BLaER1 treated with 17β-estradiol and CSF1 and Interleukin-3, amounts not matched to agents 10 nM and 100 nM (cell line): ENCODE measurements at regions not wholly inside any gene's neighbourhood (a gene's known extent, or its start where the extent isn't known, plus 50 kb on each side); places are given as distances from the start of the nearest gene placed in this dataset.

Experiments used
- H3K27ac ChIP-seq, 11 experiments: shearing (Covaris generic); formaldehyde crosslinking; 2 replicates each; pipeline ENCODE4 v1.8.1; 2022
- H3K27me3 ChIP-seq, 11 experiments: shearing (Covaris generic); formaldehyde crosslinking; 2 replicates each; pipeline ENCODE4 v1.8.1; 2022
- H3K36me3 ChIP-seq, 11 experiments: shearing (Covaris generic); formaldehyde crosslinking; 2 replicates each; pipeline ENCODE4 v1.8.1; 2022
- H3K4me1 ChIP-seq, 10 experiments: shearing (Covaris generic); formaldehyde crosslinking; 2 replicates each; pipeline ENCODE4 v1.8.1; 2022
- H3K4me2 ChIP-seq, 11 experiments: shearing (Covaris generic); formaldehyde crosslinking; 2 replicates each; pipeline ENCODE4 v1.8.1; 2022
- H3K4me3 ChIP-seq, 10 experiments: shearing (Covaris generic); formaldehyde crosslinking; 2 replicates each; pipeline ENCODE4 v1.8.1; 2022
- H3K9ac ChIP-seq, 11 experiments: shearing (Covaris generic); formaldehyde crosslinking; 2 replicates each; pipeline ENCODE4 v1.8.1; 2022
- H3K9me3 ChIP-seq, 11 experiments: shearing (Covaris generic); formaldehyde crosslinking; replicated peaks in 1 of 11; 2 replicates each; pipeline ENCODE4 v1.8.1; 2022
- H4K20me1 ChIP-seq, 11 experiments: shearing (Covaris generic); formaldehyde crosslinking; 2 replicates each; pipeline ENCODE4 v1.8.1; 2022
- Cebpa-rat ChIP-seq, 11 experiments: shearing (Covaris generic); IDR thresholded peaks; 2 replicates each; pipeline ENCODE4 v1.8.1; 2022

DNA sequence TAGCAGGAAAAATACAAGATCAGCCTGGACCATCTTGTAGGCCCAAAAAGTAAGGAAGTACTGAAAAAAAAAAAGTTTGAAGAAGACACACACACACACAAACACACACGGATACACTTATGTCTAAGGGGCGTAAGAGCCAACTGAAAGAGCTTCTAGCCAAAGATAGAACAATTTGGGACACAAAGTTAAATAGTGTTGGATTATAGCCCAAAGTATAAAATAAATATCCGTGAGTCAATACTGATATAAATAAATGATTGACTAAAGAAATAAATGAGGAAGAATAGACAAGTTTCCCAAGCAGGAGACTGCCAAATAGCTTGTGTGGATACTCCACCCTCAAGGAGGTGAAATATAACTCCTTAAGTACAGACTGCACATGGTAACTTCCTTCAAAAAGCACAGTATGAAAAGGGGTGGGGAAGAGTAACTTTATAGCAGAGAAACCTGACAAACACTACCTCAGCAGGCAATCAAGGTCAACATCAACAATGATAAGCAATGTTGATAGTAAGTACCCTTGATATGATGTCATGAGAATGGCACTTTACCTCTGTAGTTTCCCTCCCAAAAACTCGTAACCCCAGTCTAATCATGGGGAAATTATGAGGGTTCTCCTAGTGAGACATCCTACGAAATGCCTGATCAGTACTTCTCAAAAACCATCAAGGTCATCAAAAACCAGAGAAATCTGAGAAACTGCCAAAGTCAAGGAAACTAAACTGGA, 187.3 kb upstream of the ATP11B start:
- Histone ChIP-seq H3K4me1 (peaks cover 0 to 12% (median 5%) of the 10 kb centered on the region in 10 experiments; a peak in 5 of 20 replicates), H4K20me1 (no peaks in the 10 kb centered on the region), H3K9me3 (no peaks in the 10 kb centered on the region), H3K9ac (no peak overlapping the region), H3K4me2 (no peak overlapping the region), H3K4me3 (no peak overlapping the region), H3K36me3 (no peaks in the 10 kb centered on the region), H3K27ac (no peak overlapping the region), H3K27me3 (no peaks in the 10 kb centered on the region)
- TF ChIP-seq Cebpa-rat (IDR thresholded peaks at IDR 0.05): no peak

DNA sequence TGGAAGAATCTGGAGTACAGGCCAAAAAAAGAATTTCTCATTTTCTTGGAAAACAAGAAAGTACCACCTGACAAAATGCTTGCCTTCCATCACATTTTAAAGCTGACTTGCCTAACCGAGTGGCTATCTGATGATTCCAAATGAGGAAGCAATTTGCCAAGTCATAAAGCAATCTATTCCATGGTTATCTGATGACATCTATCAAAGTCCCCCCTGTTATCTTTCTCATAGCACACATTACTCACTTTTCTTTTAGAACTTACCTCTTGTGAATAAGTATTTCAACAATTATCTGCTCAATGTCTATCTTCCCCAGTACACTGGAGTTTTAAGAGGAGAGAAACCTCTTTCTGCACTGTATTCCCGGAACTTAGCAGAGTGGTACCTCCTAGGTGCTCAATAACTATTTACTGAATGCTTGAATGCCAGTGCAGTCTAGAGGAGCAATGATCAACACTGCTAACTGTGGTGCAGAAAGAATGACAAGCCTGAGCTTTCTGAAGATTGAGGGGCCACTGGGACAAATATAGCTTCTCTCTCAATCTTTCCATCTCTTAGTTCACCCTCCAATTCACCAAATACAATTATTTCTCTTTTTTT, 186.3 kb upstream of the ATP11B start:
- H3K4me1 ChIP-seq: peaks cover 0 to 12% (median 5%) of the 10 kb centered on the region in 10 experiments; a peak in 5 of 20 replicates
- no peak overlapping the region for H3K27ac ChIP-seq

DNA sequence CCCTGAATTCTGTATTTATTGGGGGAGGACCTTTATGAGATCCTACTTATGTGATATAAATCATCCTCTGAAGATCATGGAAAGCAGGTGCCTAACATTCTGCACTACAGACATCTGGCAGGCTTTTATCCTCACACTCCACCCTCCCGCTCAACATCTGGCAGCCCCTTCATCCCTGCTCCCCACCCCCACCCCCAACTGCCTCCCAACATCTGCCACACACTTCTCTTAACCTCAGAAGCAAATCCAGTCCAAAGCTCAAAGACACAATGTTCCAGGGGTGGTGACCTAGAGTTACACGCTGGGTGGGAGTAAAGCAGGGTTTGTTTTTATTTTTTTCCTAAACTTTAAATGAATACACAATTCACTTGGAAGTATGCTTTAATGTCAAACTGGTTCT, 184.5 kb upstream of the ATP11B start:
- TF ChIP-seq Cebpa-rat (IDR thresholded peaks at IDR 0.05): no peak
- Histone ChIP-seq H3K9ac (no peak overlapping the region), H3K4me2 (no peak overlapping the region), H3K27ac (no peak overlapping the region), H3K36me3 (no peaks in the 10 kb centered on the region), H3K4me1 (peaks cover 0 to 12% (median 5%) of the 10 kb centered on the region in 10 experiments; a peak in 5 of 20 replicates), H3K9me3 (no peaks in the 10 kb centered on the region), H3K4me3 (no peak overlapping the region), H3K27me3 (no peaks in the 10 kb centered on the region), H4K20me1 (no peaks in the 10 kb centered on the region)

More for the DNA sequence above, 186.3 kb upstream of the ATP11B start:
- no peak for TF ChIP-seq Cebpa-rat (IDR thresholded peaks at IDR 0.05)
- no peak overlapping the region for H3K4me2 ChIP-seq
- H3K4me3 ChIP-seq: no peak overlapping the region
- H3K9ac ChIP-seq: no peak overlapping the region
- H3K36me3 ChIP-seq: no peaks in the 10 kb centered on the region
- no peaks in the 10 kb centered on the region for H4K20me1 ChIP-seq
- no peaks in the 10 kb centered on the region for H3K27me3 ChIP-seq
- H3K9me3 ChIP-seq: no peaks in the 10 kb centered on the region

DNA sequence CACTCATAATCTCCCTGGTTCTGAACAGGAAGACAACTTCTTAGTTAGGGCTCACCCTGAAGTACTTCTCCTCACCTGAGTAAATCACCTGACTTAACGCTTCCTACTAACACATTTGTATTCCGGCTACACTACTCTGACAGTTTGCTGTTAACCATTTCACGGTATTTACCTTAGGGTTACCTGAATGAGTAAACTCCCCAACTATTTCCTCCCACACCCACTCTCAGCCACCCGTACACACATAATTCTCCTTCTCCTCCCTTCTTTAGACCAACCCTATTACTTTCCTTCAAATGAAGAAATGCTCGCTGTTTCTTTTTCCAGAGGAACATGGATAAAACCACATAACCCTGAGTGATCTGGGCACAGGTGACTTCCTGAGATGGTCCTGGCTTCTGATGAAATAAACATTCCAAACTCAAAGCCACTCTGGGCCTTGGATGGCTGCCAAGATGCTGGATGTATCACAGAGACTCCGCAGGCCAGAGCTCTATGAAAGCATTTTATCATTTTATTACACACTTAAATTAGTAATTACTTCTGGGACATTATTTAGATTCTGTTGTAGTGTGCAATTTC, 183.6 kb upstream of the ATP11B start:
- H3K27me3 ChIP-seq: no peaks in the 10 kb centered on the region
- no peak overlapping the region for H3K4me2 ChIP-seq
- no peak overlapping the region for H3K27ac ChIP-seq
- H3K36me3 ChIP-seq: no peaks in the 10 kb centered on the region
- H3K9ac ChIP-seq: no peak overlapping the region
- no peak overlapping the region for H3K4me3 ChIP-seq
- H3K4me1 ChIP-seq: peaks cover 0 to 12% (median 5%) of the 10 kb centered on the region in 10 experiments; a peak in 5 of 20 replicates
- no peaks in the 10 kb centered on the region for H4K20me1 ChIP-seq
- no peak for TF ChIP-seq Cebpa-rat (IDR thresholded peaks at IDR 0.05)
- no peaks in the 10 kb centered on the region for H3K9me3 ChIP-seq

DNA sequence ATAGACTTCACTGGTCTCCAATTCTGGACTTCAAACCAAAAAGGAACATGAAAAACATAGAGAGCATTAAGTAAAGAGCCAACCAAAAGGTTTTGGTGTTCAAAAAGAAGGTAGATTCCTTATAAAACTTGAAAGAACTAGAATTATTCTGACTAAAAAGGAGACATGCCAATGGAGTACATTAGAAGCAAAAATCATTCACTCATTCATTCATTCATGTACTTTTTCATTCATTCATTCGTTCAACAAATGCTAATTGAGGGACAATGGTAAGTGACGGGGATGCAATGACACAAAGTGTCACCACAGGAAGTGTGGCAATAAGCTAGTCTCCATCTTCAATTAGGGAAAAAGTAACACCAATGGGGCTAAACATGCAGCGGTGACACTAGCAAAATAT, 181.0 kb upstream of the ATP11B start:
- Histone ChIP-seq H3K4me2 (no peak overlapping the region), H3K27ac (no peak overlapping the region), H4K20me1 (no peaks in the 10 kb centered on the region; a peak in 1 of 22 replicates), H3K27me3 (no peaks in the 10 kb centered on the region), H3K4me1 (peaks cover 0 to 12% (median 5%) of the 10 kb centered on the region in 10 experiments; a peak in 5 of 20 replicates), H3K4me3 (no peak overlapping the region), H3K9me3 (no peaks in the 10 kb centered on the region), H3K36me3 (no peaks in the 10 kb centered on the region), H3K9ac (no peak overlapping the region)
- TF ChIP-seq Cebpa-rat (IDR thresholded peaks at IDR 0.05): no peak

DNA sequence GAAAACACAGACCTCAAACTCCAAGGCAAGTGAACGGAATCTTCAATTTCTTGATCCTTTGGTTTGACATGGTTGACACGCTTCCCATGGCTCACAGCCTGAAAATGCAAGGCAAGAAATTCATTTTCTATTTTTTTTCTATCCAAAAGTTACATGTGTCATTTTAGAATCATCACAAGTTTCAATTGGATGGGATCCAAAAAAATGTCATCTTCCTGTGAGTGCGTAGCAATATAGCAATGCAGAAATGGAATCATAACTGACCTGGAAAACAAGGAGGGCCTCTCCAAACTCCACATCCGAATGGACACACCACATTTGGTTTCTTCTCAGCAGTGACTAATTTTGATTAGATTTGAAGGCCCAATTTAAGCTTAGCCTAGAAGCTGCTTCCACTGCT, 175.8 kb upstream of the ATP11B start:
- H3K36me3 ChIP-seq: no peaks in the 10 kb centered on the region
- no peaks in the 10 kb centered on the region for H3K9me3 ChIP-seq
- no peaks in the 10 kb centered on the region; a peak in 1 of 22 replicates for H4K20me1 ChIP-seq
- no peak overlapping the region for H3K4me3 ChIP-seq
- no peak for TF ChIP-seq Cebpa-rat (IDR thresholded peaks at IDR 0.05)
- peaks cover 0 to 11% (median 6%) of the 10 kb centered on the region in 10 experiments; a peak in 10 of 20 replicates for H3K4me1 ChIP-seq
- no peaks in the 10 kb centered on the region for H3K27me3 ChIP-seq
- no peak overlapping the region for H3K27ac ChIP-seq
- no peak overlapping the region for H3K9ac ChIP-seq
- no peak overlapping the region for H3K4me2 ChIP-seq

DNA sequence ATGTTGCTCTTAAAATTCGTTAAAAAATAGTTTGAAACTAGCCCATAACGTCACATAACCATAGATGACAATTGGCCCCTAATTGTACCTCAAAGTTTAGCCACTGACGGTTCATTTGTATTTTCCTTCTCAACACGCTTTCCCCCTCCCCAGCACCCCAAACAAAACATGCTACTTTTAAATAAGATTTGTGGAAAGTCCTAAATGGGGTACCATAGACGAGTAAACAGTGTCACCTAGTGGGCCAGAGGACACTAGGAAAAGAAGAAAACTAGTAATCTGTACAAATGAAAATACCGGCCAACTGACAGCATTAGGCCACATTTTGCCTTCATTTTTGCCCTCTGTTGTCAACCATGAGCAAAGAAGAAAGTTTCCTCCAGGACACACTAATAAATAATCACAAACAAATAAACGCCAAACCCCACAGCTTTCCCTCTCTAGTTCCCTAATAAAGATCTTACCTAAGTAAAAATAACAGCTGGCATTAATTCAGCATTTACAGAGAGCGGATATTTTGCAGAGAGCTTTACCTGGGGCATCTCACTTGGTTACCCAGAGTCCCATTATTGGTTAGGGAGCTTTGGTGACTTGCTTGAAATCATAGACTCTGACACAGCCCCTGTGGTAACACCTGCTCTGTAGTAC, 175.1 kb upstream of the ATP11B start:
- no peaks in the 10 kb centered on the region for H3K36me3 ChIP-seq

DNA sequence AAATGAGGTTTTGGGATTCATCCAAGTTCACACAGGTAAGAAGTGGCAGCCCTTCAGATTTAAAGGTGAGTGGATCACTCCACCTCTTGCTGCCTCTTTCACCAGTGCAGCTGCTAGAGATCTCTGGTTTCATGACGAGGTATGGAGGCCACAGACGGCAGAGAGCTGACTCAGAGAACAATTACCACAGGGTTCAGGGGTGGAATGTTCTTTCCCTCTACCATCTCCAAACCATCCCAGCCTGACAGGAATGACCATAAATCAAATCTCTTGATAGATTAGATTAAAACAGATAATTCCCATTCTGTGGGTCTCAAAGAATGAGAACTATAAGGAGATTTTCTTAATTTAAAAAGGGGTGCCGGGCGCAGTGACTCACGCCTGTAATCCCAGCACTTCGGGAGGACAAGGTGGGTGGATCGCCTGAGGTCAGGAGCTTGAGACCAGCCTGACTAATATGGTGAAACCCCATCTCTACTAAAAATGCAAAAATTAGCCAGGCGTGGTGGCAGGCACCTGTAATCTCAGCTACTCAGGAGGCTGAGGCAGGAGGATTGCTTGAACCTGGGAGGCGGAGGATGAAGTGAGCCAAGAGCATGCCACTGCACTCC, 174.2 kb upstream of the ATP11B start:
- no peaks in the 10 kb centered on the region for H3K36me3 ChIP-seq
- no peak for TF ChIP-seq Cebpa-rat (IDR thresholded peaks at IDR 0.05)
- no peaks in the 10 kb centered on the region for H3K9me3 ChIP-seq
- no peak overlapping the region for H3K9ac ChIP-seq
- no peaks in the 10 kb centered on the region; a peak in 1 of 22 replicates for H4K20me1 ChIP-seq
- no peak overlapping the region for H3K4me3 ChIP-seq
- peaks cover 0 to 11% (median 6%) of the 10 kb centered on the region in 10 experiments; a peak in 10 of 20 replicates for H3K4me1 ChIP-seq
- H3K27ac ChIP-seq: no peak overlapping the region
- no peak overlapping the region for H3K4me2 ChIP-seq
- H3K27me3 ChIP-seq: no peaks in the 10 kb centered on the region

More for the DNA sequence above, 175.1 kb upstream of the ATP11B start:
- no peak overlapping the region for H3K4me3 ChIP-seq
- H4K20me1 ChIP-seq: no peaks in the 10 kb centered on the region; a peak in 1 of 22 replicates
- peaks cover 0 to 11% (median 6%) of the 10 kb centered on the region in 10 experiments; a peak in 10 of 20 replicates for H3K4me1 ChIP-seq
- no peak for TF ChIP-seq Cebpa-rat (IDR thresholded peaks at IDR 0.05)
- no peak overlapping the region for H3K27ac ChIP-seq
- no peaks in the 10 kb centered on the region for H3K27me3 ChIP-seq
- no peak overlapping the region for H3K9ac ChIP-seq
- no peaks in the 10 kb centered on the region for H3K9me3 ChIP-seq
- H3K4me2 ChIP-seq: no peak overlapping the region
